Muscle of leg (tissue), 3 donors: ENCODE measurements at regions not wholly inside any gene's neighbourhood (a gene's known extent, or its start where the extent isn't known, plus 50 kb on each side); places are given as distances from the start of the nearest gene placed in this dataset.

Source experiments
- DNase-seq: peaks from one replicate; pipeline ENCODE4 v3.0.0; 2013
- H3K27ac ChIP-seq: one replicate; pipeline ENCODE4 v1.5.1; 2013; ENCODE audit warnings: mild to moderate bottlenecking, low read length, control low read depth
- H3K27me3 ChIP-seq: one replicate; pipeline ENCODE4 v1.6.1; 2013; ENCODE audit warnings: low read length; ENCODE audit not compliant: control insufficient read depth, insufficient read depth
- H3K36me3 ChIP-seq: one replicate; pipeline ENCODE4 v1.6.1; 2013; ENCODE audit warnings: low read length; ENCODE audit not compliant: control insufficient read depth, insufficient read depth
- H3K4me1 ChIP-seq: one replicate; pipeline ENCODE4 v1.6.1; 2013; ENCODE audit warnings: low read length; ENCODE audit not compliant: control insufficient read depth, insufficient read depth
- H3K4me3 ChIP-seq: one replicate; pipeline ENCODE4 v1.5.1; 2013; ENCODE audit warnings: low read length, control low read depth
- H3K9me3 ChIP-seq: replicated peaks from 2 replicates; pipeline ENCODE4 v1.6.1; 2013; ENCODE audit warnings: low read depth, low read length; ENCODE audit not compliant: control insufficient read depth
- WGBS: methylation state at CpG from one replicate; pipeline ENCODE4 v1.1.5; 2013; ENCODE audit warnings: missing lambda C conversion rate; ENCODE audit not compliant: insufficient coverage; 5-methylcytosine and 5-hydroxymethylcytosine counted together

- Histone ChIP-seq H3K36me3 (no peaks in the 10 kb centered on the region), H3K4me3 (no peak overlapping the region), H3K9me3 (no peaks in the 10 kb centered on the region), H3K4me1 (peaks cover 22% of the 10 kb centered on the region), H3K27ac (no peak overlapping the region), H3K27me3 (peaks cover 76% of the 10 kb centered on the region)
- DNase-seq = no peak
- WGBS = 31% methylated on average over 4 of the region's 10 CpGs
These were observed 94.1 kb upstream of the ANO1 start for GRCh38 chr11:69983897-69984438.

GRCh38 chr11:69984457-69985261 lies 93.5 kb upstream of the ANO1 start:
- Histone ChIP-seq H3K9me3 (no peaks in the 10 kb centered on the region), H3K4me3 (no peak overlapping the region), H3K27ac (no peak overlapping the region), H3K27me3 (peaks cover 79% of the 10 kb centered on the region), H3K36me3 (no peaks in the 10 kb centered on the region), H3K4me1 (peaks cover 17% of the 10 kb centered on the region)
- no peak for DNase-seq
- 13% methylated on average over 14 of the region's 24 CpGs for WGBS

- H3K27me3 ChIP-seq = peaks cover 79% of the 10 kb centered on the region
- H3K4me3 ChIP-seq = no peak overlapping the region
- no peak overlapping the region for H3K27ac ChIP-seq
These were observed 92.8 kb upstream of the ANO1 start for GRCh38 chr11:69985331-69985640.

GRCh38 chr11:69985641-69986439 lies 92.3 kb upstream of the ANO1 start:
- H3K36me3 ChIP-seq = no peaks in the 10 kb centered on the region
- no peak overlapping the region for H3K27ac ChIP-seq
- H3K4me3 ChIP-seq = peak overlapping the region; percentile 13
- H3K27me3 ChIP-seq = peaks cover 79% of the 10 kb centered on the region
- 1% methylated on average over 60 of the region's 75 CpGs for WGBS
- no peaks in the 10 kb centered on the region for H3K9me3 ChIP-seq
- H3K4me1 ChIP-seq = peaks cover 16% of the 10 kb centered on the region
- no peak for DNase-seq

More at GRCh38 chr11:69985331-69985640, 92.8 kb upstream of the ANO1 start:
- DNase-seq = no peak
- Histone ChIP-seq H3K4me1 (peaks cover 16% of the 10 kb centered on the region), H3K9me3 (no peaks in the 10 kb centered on the region), H3K36me3 (no peaks in the 10 kb centered on the region)
- 0% methylated on average over 5 of the region's 15 CpGs for WGBS

GRCh38 chr11:69986440-69986787 lies 91.7 kb upstream of the ANO1 start:
- no peaks in the 10 kb centered on the region for H3K9me3 ChIP-seq
- no peak overlapping the region for H3K27ac ChIP-seq
- H3K36me3 ChIP-seq = no peaks in the 10 kb centered on the region
- WGBS = 8% methylated on average over 2 of the region's 17 CpGs
- H3K4me1 ChIP-seq = peaks cover 12% of the 10 kb centered on the region
- peak; percentile 25 for DNase-seq
- peaks cover 78% of the 10 kb centered on the region for H3K27me3 ChIP-seq
- H3K4me3 ChIP-seq = no peak overlapping the region

- Histone ChIP-seq H3K4me1 (peaks cover 12% of the 10 kb centered on the region), H3K9me3 (no peaks in the 10 kb centered on the region), H3K27ac (no peak overlapping the region), H3K36me3 (no peaks in the 10 kb centered on the region), H3K27me3 (peaks cover 76% of the 10 kb centered on the region), H3K4me3 (no peak overlapping the region)
- WGBS = 58% methylated on average over 8 of the region's 9 CpGs
- no peak for DNase-seq
These were observed 91.3 kb upstream of the ANO1 start for GRCh38 chr11:69986830-69987229.

- no peaks in the 10 kb centered on the region for H3K36me3 ChIP-seq
- no peak overlapping the region for H3K4me3 ChIP-seq
- no peak for DNase-seq
- no peak overlapping the region for H3K27ac ChIP-seq
- H3K9me3 ChIP-seq = no peaks in the 10 kb centered on the region
- no peaks in the 10 kb centered on the region for H3K4me1 ChIP-seq
- 93% methylated on average over 3 of the region's 3 CpGs for WGBS
- peaks cover 30% of the 10 kb centered on the region for H3K27me3 ChIP-seq
These were observed 86.1 kb upstream of the ANO1 start for GRCh38 chr11:69992026-69992425.

GRCh38 chr11:69992943-69993694 lies 85.0 kb upstream of the ANO1 start:
- DNase-seq = no peak
- H3K36me3 ChIP-seq = no peaks in the 10 kb centered on the region
- H3K4me3 ChIP-seq = no peak overlapping the region
- no peaks in the 10 kb centered on the region for H3K9me3 ChIP-seq
- H3K27me3 ChIP-seq = peaks cover 19% of the 10 kb centered on the region
- no peaks in the 10 kb centered on the region for H3K4me1 ChIP-seq
- H3K27ac ChIP-seq = no peak overlapping the region
- 85% methylated on average over 6 of the region's 6 CpGs for WGBS

- no peak for DNase-seq
- H3K9me3 ChIP-seq = no peaks in the 10 kb centered on the region
- no CpG with 5 or more reads among the region's 3 CpGs for WGBS
- no peak overlapping the region for H3K27ac ChIP-seq
- no peak overlapping the region for H3K4me3 ChIP-seq
- no peaks in the 10 kb centered on the region for H3K36me3 ChIP-seq
- peaks cover 3% of the 10 kb centered on the region for H3K4me1 ChIP-seq
- H3K27me3 ChIP-seq = peaks cover 4% of the 10 kb centered on the region
These were observed 83.3 kb upstream of the ANO1 start for GRCh38 chr11:69994810-69995209.

GRCh38 chr11:69995697-69996096 lies 82.4 kb upstream of the ANO1 start:
- peaks cover 4% of the 10 kb centered on the region for H3K27me3 ChIP-seq
- no peaks in the 10 kb centered on the region for H3K9me3 ChIP-seq
- no peaks in the 10 kb centered on the region for H3K36me3 ChIP-seq
- H3K4me1 ChIP-seq = peaks cover 3% of the 10 kb centered on the region
- DNase-seq = no peak
- WGBS = 85% methylated on average over 6 of the region's 10 CpGs
- H3K4me3 ChIP-seq = no peak overlapping the region
- no peak overlapping the region for H3K27ac ChIP-seq
